SK-MEL-5 (cell line): ENCODE measurements at regions not wholly inside any gene's neighbourhood (a gene's known extent, or its start where the extent isn't known, plus 50 kb on each side); places are given as distances from the start of the nearest gene placed in this dataset.
"Not testable (repeated sequence)": the region's sequence is repeated elsewhere in the genome, so short reads cannot be mapped to it uniquely, and the experiment has no call there.

ENCODE experiments used
- DNase-seq: peaks from one replicate; pipeline ENCODE4 v3.0.0-alpha.2; 2016; ENCODE audit warnings: low read depth, low spot score
- in situ Hi-C: cut with HindIII; loops from 2 replicates; pipeline ENCODE4 v1.10.0; 2016; ENCODE audit warnings: low sequenced_read_pairs, high pct_unique_total_duplicates, low pct_unique_long_range_greater_than_20kb
- small RNA-seq, 2 experiments: library from RNA; depleted of rRNA; stranded (forward); fragments of <200 nt; gene quantifications; one replicate each; pipeline ENCODE3, GENCODE V24; 2014

- no peak for DNase-seq
- in situ Hi-C loops: no loop called here
These were observed 642.4 kb downstream of the GOLGA6L6 start for GRCh38 chr15:19899021-19899824.

- in situ Hi-C loops: not testable (repeated sequence)
- DNase-seq: peak; percentile 37
These were observed 652.8 kb downstream of the GOLGA6L6 start for GRCh38 chr15:19888811-19889210.

GRCh38 chr15:19844061-19844460, 697.5 kb downstream of the GOLGA6L6 start:
- DNase-seq, in situ Hi-C loops: not testable (repeated sequence)

Small RNA genes lying in the stretch of these regions (small RNA-seq; reads per million reads assigned to genes)
- 0 reads per million in 2 experiments for gene AC138701.2
- gene IGHD1OR15-1A: 0 reads per million in 2 experiments
- 0 reads per million in 2 experiments for gene IGHD2OR15-2A
- 0 reads per million in 2 experiments for gene IGHD3OR15-3A
- gene IGHD4OR15-4A: 0 reads per million in 2 experiments
- 0 reads per million in 2 experiments for gene IGHD5OR15-5A
- 0 reads per million in 2 experiments for gene RN7SL584P
- 0 reads per million in 2 experiments for gene RNU6-978P
